Coronary artery (tissue), 2 donors: ENCODE measurements at regions not wholly inside any gene's neighbourhood (a gene's known extent, or its start where the extent isn't known, plus 50 kb on each side); places are given as distances from the start of the nearest gene placed in this dataset.

Source experiments
- DNase-seq: peaks from one replicate; pipeline ENCODE4 v3.0.0-alpha.2; 2017; ENCODE audit warnings: low spot score
- H3K27ac ChIP-seq, 2 donors: fragments of 200-600 bp; sonication (generic); one replicate each; pipeline ENCODE4 v1.5.1; 2016 to 2019
- H3K4me3 ChIP-seq: fragments of 200-600 bp; sonication (generic); 2 replicates; pipeline ENCODE4 v1.5.1; 2016; ENCODE audit warnings: mild to moderate bottlenecking, moderate library complexity
- CTCF ChIP-seq: fragments of 200-600 bp; sonication (generic); IDR thresholded peaks from one replicate; pipeline ENCODE4 v1.5.1; 2019; ENCODE audit warnings: antibody characterized with exemption

- DNase-seq = no peak
- H3K27ac ChIP-seq = no peak overlapping the region
- TF ChIP-seq CTCF = no peak
These were observed 125.6 kb downstream of the HRH4 start for GRCh38 chr18:24585996-24586566.

GRCh38 chr18:24586662-24587360 is 126.4 kb downstream of the HRH4 start:
- Histone ChIP-seq H3K4me3 (no peak overlapping the region), H3K27ac (no peak overlapping the region)
- DNase-seq = no peak
- TF ChIP-seq CTCF = no peak

More at GRCh38 chr18:24585996-24586566, 125.6 kb downstream of the HRH4 start:
- no peak overlapping the region for H3K4me3 ChIP-seq

- no peak for DNase-seq
- no peak overlapping the region for H3K4me3 ChIP-seq
- TF ChIP-seq CTCF = no peak
- H3K27ac ChIP-seq = no peak overlapping the region
These were observed 128.0 kb downstream of the HRH4 start for GRCh38 chr18:24588440-24588839.

- no peak overlapping the region for H3K27ac ChIP-seq
- no peak for DNase-seq
- TF ChIP-seq CTCF = no peak
- H3K4me3 ChIP-seq = no peak overlapping the region
These were observed 130.5 kb downstream of the HRH4 start for GRCh38 chr18:24590946-24591345.

GRCh38 chr18:24593401-24593800 is 133.0 kb downstream of the HRH4 start:
- Histone ChIP-seq H3K4me3 (no peak overlapping the region), H3K27ac (no peak overlapping the region)
- no peak for DNase-seq
- TF ChIP-seq CTCF = no peak

GRCh38 chr18:24593886-24594285 is 133.4 kb downstream of the HRH4 start:
- no peak for TF ChIP-seq CTCF
- Histone ChIP-seq H3K27ac (no peak overlapping the region), H3K4me3 (no peak overlapping the region)
- DNase-seq = no peak

GRCh38 chr18:24595561-24596031 is 135.2 kb downstream of the HRH4 start:
- Histone ChIP-seq H3K27ac (no peak overlapping the region), H3K4me3 (no peak overlapping the region)
- no peak for DNase-seq
- no peak for TF ChIP-seq CTCF
